H9 (cell line): ENCODE measurements at regions not wholly inside any gene's neighbourhood (a gene's known extent, or its start where the extent isn't known, plus 50 kb on each side); places are given as distances from the start of the nearest gene placed in this dataset.

Experiments used
- DNase-seq: peaks from one replicate; pipeline ENCODE4 v3.0.0-alpha.2; 2017
- H2AFZ ChIP-seq: one replicate; pipeline ENCODE4 v1.6.1; 2013; ENCODE audit warnings: mild to moderate bottlenecking, low read length, control low read depth, moderate library complexity
- H2AK5ac ChIP-seq: 2 replicates; pipeline ENCODE4 v1.6.1; 2013; ENCODE audit warnings: low read length, control low read depth, mixed read lengths; ENCODE audit not compliant: insufficient read length
- H2BK120ac ChIP-seq: one replicate; pipeline ENCODE4 v1.6.1; 2013; ENCODE audit warnings: low read depth, mild to moderate bottlenecking, low read length, control low read depth, inconsistent platforms; ENCODE audit not compliant: poor library complexity, severe bottlenecking
- H2BK12ac ChIP-seq: 2 replicates; pipeline ENCODE4 v1.6.1; 2013; ENCODE audit warnings: low read length, control low read depth, mixed read lengths, low read depth; ENCODE audit not compliant: insufficient read length
- H2BK15ac ChIP-seq: 2 replicates; pipeline ENCODE4 v1.6.1; 2013; ENCODE audit warnings: low read depth, low read length, control low read depth
- H2BK20ac ChIP-seq: one replicate; pipeline ENCODE4 v1.6.1; 2013; ENCODE audit warnings: low read depth, mild to moderate bottlenecking, low read length, control low read depth, inconsistent platforms; ENCODE audit not compliant: poor library complexity, severe bottlenecking
- H2BK5ac ChIP-seq: 2 replicates; pipeline ENCODE4 v1.6.1; 2013; ENCODE audit warnings: low read length, control low read depth, mixed read lengths; ENCODE audit not compliant: insufficient read length
- H3K14ac ChIP-seq: 2 replicates; pipeline ENCODE4 v1.6.1; 2013; ENCODE audit warnings: low read length, control low read depth; ENCODE audit not compliant: insufficient read depth
- H3K18ac ChIP-seq: 2 replicates; pipeline ENCODE4 v1.6.1; 2013; ENCODE audit warnings: low read depth, mild to moderate bottlenecking, mixed read lengths, low read length, control low read depth; ENCODE audit not compliant: insufficient read length
- H3K23ac ChIP-seq: 2 replicates; pipeline ENCODE4 v1.6.1; 2013; ENCODE audit warnings: low read length, control low read depth, mixed read lengths, low read depth; ENCODE audit not compliant: insufficient read length
- H3K23me2 ChIP-seq: 2 replicates; pipeline ENCODE4 v1.6.1; 2013; ENCODE audit warnings: low read depth, mild to moderate bottlenecking, mixed read lengths, low read length, control low read depth; ENCODE audit not compliant: insufficient read length, poor library complexity, severe bottlenecking
- H3K27ac ChIP-seq: 2 replicates; pipeline ENCODE4 v1.5.1; 2013; ENCODE audit warnings: low read length, control low read depth, mixed read lengths, low read depth; ENCODE audit not compliant: insufficient read length
- H3K27me3 ChIP-seq: 2 replicates; pipeline ENCODE4 v1.6.1; 2013; ENCODE audit warnings: low read length, control low read depth, inconsistent platforms; ENCODE audit not compliant: insufficient read depth
- H3K4ac ChIP-seq: 2 replicates; pipeline ENCODE4 v1.6.1; 2013; ENCODE audit warnings: low read depth, mild to moderate bottlenecking, control low read depth, inconsistent platforms, low read length, moderate library complexity
- H3K4me1 ChIP-seq: 2 replicates; pipeline ENCODE4 v1.6.1; 2013; ENCODE audit warnings: low read length, control low read depth, inconsistent platforms; ENCODE audit not compliant: insufficient read depth
- H3K4me2 ChIP-seq: 2 replicates; pipeline ENCODE4 v1.6.1; 2013; ENCODE audit warnings: low read length, control low read depth, mixed read lengths; ENCODE audit not compliant: insufficient read length, insufficient read depth
- H3K56ac ChIP-seq: 2 replicates; pipeline ENCODE4 v1.6.1; 2013; ENCODE audit warnings: low read depth, mild to moderate bottlenecking, mixed read lengths, low read length, control low read depth; ENCODE audit not compliant: insufficient read length
- H3K79me1 ChIP-seq: 2 replicates; pipeline ENCODE4 v1.6.1; 2013; ENCODE audit warnings: low read depth, mild to moderate bottlenecking, moderate library complexity, low read length, control low read depth, inconsistent platforms; ENCODE audit not compliant: insufficient read depth, poor library complexity, severe bottlenecking
- H3K79me2 ChIP-seq: 2 replicates; pipeline ENCODE4 v1.6.1; 2013; ENCODE audit warnings: low read length, control low read depth, inconsistent platforms; ENCODE audit not compliant: insufficient read depth
- H3K9ac ChIP-seq: 2 replicates; pipeline ENCODE4 v1.6.1; 2013; ENCODE audit warnings: low read length, control low read depth, mixed read lengths; ENCODE audit not compliant: insufficient read length; ENCODE audit errors: extremely low read depth
- H3K9me3 ChIP-seq: one replicate; pipeline ENCODE4 v1.6.1; 2013; ENCODE audit warnings: low read depth, low read length, inconsistent platforms; ENCODE audit not compliant: control insufficient read depth
- H3T11ph ChIP-seq: one replicate; pipeline ENCODE4 v1.6.1; 2013; ENCODE audit warnings: mild to moderate bottlenecking, low read length, control low read depth, inconsistent platforms
- H4K20me1 ChIP-seq: one replicate; pipeline ENCODE4 v1.6.1; 2013; ENCODE audit not compliant: control insufficient read depth, insufficient read length, insufficient read depth
- H4K5ac ChIP-seq: 2 replicates; pipeline ENCODE4 v1.6.1; 2013; ENCODE audit warnings: low read depth, mild to moderate bottlenecking, mixed read lengths, low read length, control low read depth; ENCODE audit not compliant: insufficient read length
- H4K8ac ChIP-seq: replicated peaks from 2 replicates; pipeline ENCODE4 v1.6.1; 2013; ENCODE audit warnings: low read length, control low read depth, mixed read lengths, low read depth; ENCODE audit not compliant: insufficient read length
- H4K91ac ChIP-seq: 2 replicates; pipeline ENCODE4 v1.6.1; 2013; ENCODE audit warnings: low read depth, mild to moderate bottlenecking, moderate library complexity, mixed read lengths, low read length, control low read depth; ENCODE audit not compliant: insufficient read length
- H3K27ac Mint-ChIP-seq, 3 experiments: 2 replicates in 2 of 3; 3 replicates in 1 of 3; pipeline ENCODE4 v1.8.0; 2020 to 2021; ENCODE audit warnings: mixed read lengths in 3 of 3, mild to moderate bottlenecking in 1 of 3, moderate library complexity in 1 of 3
- H3K27me3 Mint-ChIP-seq: 2 replicates; pipeline ENCODE4 v1.8.0; 2021; ENCODE audit warnings: low read depth, mild to moderate bottlenecking, moderate library complexity, mixed read lengths
- H3K36me3 Mint-ChIP-seq, 3 experiments: 2 replicates in 2 of 3; 3 replicates in 1 of 3; pipeline ENCODE4 v1.8.0; 2020 to 2021; ENCODE audit warnings: low read depth in 3 of 3, mixed read lengths in 3 of 3; ENCODE audit not compliant: insufficient read depth in 1 of 3
- H3K4me1 Mint-ChIP-seq, 2 experiments: 2 replicates each; pipeline ENCODE4 v1.8.0; 2020; ENCODE audit warnings: mixed read lengths in 2 of 2
- H3K4me3 Mint-ChIP-seq, 2 experiments: 2 replicates in 1 of 2; 3 replicates in 1 of 2; pipeline ENCODE4 v1.8.0; 2020 to 2021; ENCODE audit warnings: mild to moderate bottlenecking in 2 of 2, mixed read lengths in 2 of 2, moderate library complexity in 1 of 2
- H3K9me3 Mint-ChIP-seq, 2 experiments: 2 replicates in 1 of 2; 3 replicates in 1 of 2; pipeline ENCODE4 v1.8.0; 2020; ENCODE audit warnings: mild to moderate bottlenecking in 2 of 2, mixed read lengths in 2 of 2, moderate library complexity in 1 of 2
- WGBS: extraction: QIAGEN DNeasy Blood & Tissue Kit; methylation state at CpG from one replicate; pipeline ENCODE4 v1.1.7; 2013; ENCODE audit warnings: missing lambda C conversion rate, low lambda C conversion rate, mixed read lengths; ENCODE audit not compliant: insufficient read length; ENCODE audit errors: extremely low coverage; 5-methylcytosine and 5-hydroxymethylcytosine counted together
- TF ChIP-seq, protein P1 (sequence below): fragments of 200-600 bp; sonication (generic); conservative IDR thresholded peaks from 3 replicates; pipeline ENCODE4 v1.8.0; 2021; ENCODE audit warnings: antibody characterized with exemption, mild to moderate bottlenecking

DNA sequence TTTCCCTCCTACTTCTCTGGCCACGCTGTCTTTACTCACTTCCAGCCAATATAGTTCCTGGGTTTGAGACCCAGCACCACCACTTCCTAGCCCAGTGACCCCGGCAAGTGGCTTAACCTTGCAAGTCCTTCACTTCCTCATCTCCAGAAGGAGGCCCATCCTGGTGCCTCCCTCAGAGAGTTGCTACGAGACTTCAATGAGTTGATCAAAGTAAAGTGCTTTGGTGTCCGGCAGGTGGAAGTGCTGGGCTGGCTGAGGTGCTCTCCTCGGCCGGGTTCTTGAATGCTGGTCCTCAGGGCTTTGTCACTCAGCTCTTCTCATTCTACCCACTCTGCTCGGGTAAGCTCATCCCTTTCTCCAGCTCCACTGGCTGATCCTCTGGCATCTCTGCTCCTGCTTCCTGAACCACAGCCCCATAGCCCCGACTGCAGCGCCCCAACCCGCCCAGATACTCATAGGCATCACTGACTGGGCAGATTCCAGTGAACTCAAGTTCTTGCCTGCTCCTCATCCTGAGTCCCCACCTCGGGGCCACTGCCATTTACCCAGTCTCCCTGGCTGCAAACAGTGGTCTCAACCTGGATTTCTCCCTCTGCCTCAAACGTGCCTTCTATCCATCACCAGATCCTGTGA lies 75.8 kb upstream of the WNT4 start:
- Mint-ChIP-seq H3K27me3 (peaks cover 12% of the 10 kb centered on the region), H3K27ac (no peak overlapping the region; a peak in 2 of 7 replicates), H3K4me1 (peaks cover 0 to 3% of the 10 kb centered on the region in 2 experiments; a peak in 2 of 4 replicates), H3K36me3 (no peaks in the 10 kb centered on the region), H3K9me3 (no peaks in the 10 kb centered on the region), H3K4me3 (no peak overlapping the region)
- Histone ChIP-seq H2AFZ (no peak overlapping the region), H2BK120ac (no peak overlapping the region), H3K56ac (no peak overlapping the region), H3K4ac (no peak overlapping the region), H3K27ac (no peak overlapping the region), H3T11ph (no peak overlapping the region), H2BK20ac (no peak overlapping the region), H3K79me2 (no peaks in the 10 kb centered on the region), H4K91ac (no peak overlapping the region), H3K18ac (no peak overlapping the region), H3K9me3 (no peaks in the 10 kb centered on the region), H3K9ac (no peak overlapping the region), H3K4me2 (no peak overlapping the region), H2BK15ac (no peak overlapping the region), H3K79me1 (no peaks in the 10 kb centered on the region), H3K23me2 (no peaks in the 10 kb centered on the region), H3K14ac (no peak overlapping the region), H4K8ac (no peak overlapping the region), H2AK5ac (no peak overlapping the region), H2BK12ac (no peak overlapping the region), H3K23ac (no peak overlapping the region), H4K5ac (no peak overlapping the region), H3K27me3 (no peaks in the 10 kb centered on the region), H4K20me1 (no peaks in the 10 kb centered on the region), H2BK5ac (no peak overlapping the region), H3K4me1 (no peaks in the 10 kb centered on the region)
- TF ChIP-seq, protein P1, sequence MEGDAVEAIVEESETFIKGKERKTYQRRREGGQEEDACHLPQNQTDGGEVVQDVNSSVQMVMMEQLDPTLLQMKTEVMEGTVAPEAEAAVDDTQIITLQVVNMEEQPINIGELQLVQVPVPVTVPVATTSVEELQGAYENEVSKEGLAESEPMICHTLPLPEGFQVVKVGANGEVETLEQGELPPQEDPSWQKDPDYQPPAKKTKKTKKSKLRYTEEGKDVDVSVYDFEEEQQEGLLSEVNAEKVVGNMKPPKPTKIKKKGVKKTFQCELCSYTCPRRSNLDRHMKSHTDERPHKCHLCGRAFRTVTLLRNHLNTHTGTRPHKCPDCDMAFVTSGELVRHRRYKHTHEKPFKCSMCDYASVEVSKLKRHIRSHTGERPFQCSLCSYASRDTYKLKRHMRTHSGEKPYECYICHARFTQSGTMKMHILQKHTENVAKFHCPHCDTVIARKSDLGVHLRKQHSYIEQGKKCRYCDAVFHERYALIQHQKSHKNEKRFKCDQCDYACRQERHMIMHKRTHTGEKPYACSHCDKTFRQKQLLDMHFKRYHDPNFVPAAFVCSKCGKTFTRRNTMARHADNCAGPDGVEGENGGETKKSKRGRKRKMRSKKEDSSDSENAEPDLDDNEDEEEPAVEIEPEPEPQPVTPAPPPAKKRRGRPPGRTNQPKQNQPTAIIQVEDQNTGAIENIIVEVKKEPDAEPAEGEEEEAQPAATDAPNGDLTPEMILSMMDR: no peak
- no CpG with 5 or more reads among the region's 12 CpGs for WGBS
- no peak for DNase-seq
